Activated CD4-positive, alpha-beta memory T cell treated with anti-CD3 and anti-CD28 coated beads for 36 hours (primary cell): ENCODE measurements at regions not wholly inside any gene's neighbourhood (a gene's known extent, or its start where the extent isn't known, plus 50 kb on each side); places are given as distances from the start of the nearest gene placed in this dataset.

ENCODE experiments used
- CTCF ChIA-PET: fragments of 350-600 bp; sonication (Branson Sonifier 250); formaldehyde crosslinking; loops from one replicate; lab custom pipeline; 2021; ENCODE audit warnings: antibody characterized with exemption, inconsistent platforms; lab: Charles Lee
- POLR2A ChIA-PET: fragments of 350-600 bp; sonication (Branson Sonifier 250); formaldehyde crosslinking; loops from one replicate; lab custom pipeline; 2021; ENCODE audit warnings: antibody characterized with exemption; lab: Charles Lee
- DNase-seq: peaks from one replicate; pipeline ENCODE4 v3.0.0-alpha.2; 2020
- H3K27ac Mint-ChIP-seq: one replicate; pipeline ENCODE4 v1.8.0; 2021; ENCODE audit warnings: mixed read lengths
- H3K27me3 Mint-ChIP-seq: one replicate; pipeline ENCODE4 v1.8.0; 2021; ENCODE audit warnings: mixed read lengths
- H3K36me3 Mint-ChIP-seq: one replicate; pipeline ENCODE4 v1.8.0; 2021; ENCODE audit warnings: mixed read lengths
- H3K4me1 Mint-ChIP-seq: one replicate; pipeline ENCODE4 v1.8.0; 2021; ENCODE audit warnings: low read depth, mixed read lengths
- H3K4me3 Mint-ChIP-seq: one replicate; pipeline ENCODE4 v1.8.0; 2021; ENCODE audit warnings: mild to moderate bottlenecking, mixed read lengths
- H3K9me3 Mint-ChIP-seq: one replicate; pipeline ENCODE4 v1.8.0; 2021; ENCODE audit warnings: mixed read lengths
- intact Hi-C: fragments of 100-400 bp; cut with micrococcal nuclease; formaldehyde crosslinking; loops from one replicate; pipeline ENCODE4 v1.15.1; 2023

DNA sequence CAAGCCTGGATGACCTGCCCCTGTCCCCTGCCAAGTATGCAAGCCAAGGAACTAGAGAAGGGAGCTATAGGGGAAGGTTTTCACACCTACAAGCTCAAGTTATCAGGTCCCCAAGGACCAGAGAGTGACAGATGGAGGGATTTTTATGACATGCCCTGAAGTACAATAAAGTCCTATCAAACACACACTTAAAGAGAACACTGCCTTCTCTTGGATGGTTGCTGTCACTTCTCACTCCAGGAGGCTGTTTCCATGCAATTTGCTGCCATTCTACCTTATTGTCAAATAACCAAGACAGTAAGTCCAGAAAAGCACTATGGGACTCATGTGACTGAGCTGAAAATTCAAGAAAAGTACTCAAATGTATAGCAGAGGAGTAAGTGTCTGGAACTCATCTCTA is 76.6 kb upstream of the DDX18 start:
- POLR2A ChIA-PET = no interaction called here
- Mint-ChIP-seq H3K9me3 (peaks cover 2% of the 10 kb centered on the region), H3K27me3 (no peaks in the 10 kb centered on the region), H3K27ac (no peak overlapping the region), H3K4me1 (no peaks in the 10 kb centered on the region), H3K4me3 (no peak overlapping the region), H3K36me3 (no peaks in the 10 kb centered on the region)
- CTCF ChIA-PET = no interaction called here
- DNase-seq = no peak
- intact Hi-C loops = no loop called here

DNA sequence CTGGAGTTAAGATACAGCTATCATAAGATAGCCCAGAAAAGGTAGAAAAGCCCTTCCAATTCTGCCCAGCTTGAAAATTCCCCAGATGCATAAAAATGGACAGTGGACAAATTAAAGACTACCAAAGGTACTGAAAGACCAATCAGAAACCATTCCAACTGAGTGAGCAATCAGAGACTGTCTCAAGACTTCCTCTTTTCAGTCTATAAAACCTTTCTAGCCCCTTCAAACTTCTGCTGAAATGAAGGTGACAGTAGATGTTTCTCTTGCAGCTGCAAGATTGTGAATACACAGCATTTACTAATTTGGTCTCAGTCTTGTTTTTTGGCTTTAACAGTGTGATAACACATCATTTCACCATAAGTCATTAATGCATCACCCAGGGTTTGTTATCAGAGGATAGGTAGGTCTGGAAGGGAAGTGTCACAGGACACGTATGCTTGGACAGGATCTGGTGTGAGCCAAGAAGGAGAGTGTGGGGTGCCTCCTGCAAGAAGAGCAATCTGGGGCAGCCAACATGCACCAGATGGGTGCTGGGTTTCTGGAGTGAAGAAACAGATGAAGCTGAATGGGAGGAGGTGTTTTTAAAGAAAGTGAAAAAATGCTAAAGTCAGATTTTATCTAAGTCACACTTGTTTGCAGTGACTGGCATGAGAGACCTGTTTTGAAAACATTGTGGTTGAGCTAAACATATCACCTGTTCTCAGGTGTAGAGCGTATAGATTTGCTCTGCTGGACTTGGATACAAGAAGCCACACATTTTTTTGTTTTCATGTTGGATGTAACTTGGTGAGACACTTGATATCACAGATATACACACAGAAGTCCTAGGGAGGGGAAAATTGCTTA is 75.3 kb upstream of the DDX18 start:
- ChIA-PET CTCF (interaction anchor here (0.6 kb wide), 1 partner anchor 75 kb away, joined by 3 read pairs; the partner anchor contains the start of gene DDX18), POLR2A (no interaction called here)
- intact Hi-C loops = no loop called here
- no peak for DNase-seq
- H3K27me3 Mint-ChIP-seq = no peaks in the 10 kb centered on the region
- no peaks in the 10 kb centered on the region for H3K36me3 Mint-ChIP-seq
- H3K27ac Mint-ChIP-seq = no peak overlapping the region
- H3K9me3 Mint-ChIP-seq = no peaks in the 10 kb centered on the region
- no peaks in the 10 kb centered on the region for H3K4me1 Mint-ChIP-seq
- H3K4me3 Mint-ChIP-seq = no peak overlapping the region

DNA sequence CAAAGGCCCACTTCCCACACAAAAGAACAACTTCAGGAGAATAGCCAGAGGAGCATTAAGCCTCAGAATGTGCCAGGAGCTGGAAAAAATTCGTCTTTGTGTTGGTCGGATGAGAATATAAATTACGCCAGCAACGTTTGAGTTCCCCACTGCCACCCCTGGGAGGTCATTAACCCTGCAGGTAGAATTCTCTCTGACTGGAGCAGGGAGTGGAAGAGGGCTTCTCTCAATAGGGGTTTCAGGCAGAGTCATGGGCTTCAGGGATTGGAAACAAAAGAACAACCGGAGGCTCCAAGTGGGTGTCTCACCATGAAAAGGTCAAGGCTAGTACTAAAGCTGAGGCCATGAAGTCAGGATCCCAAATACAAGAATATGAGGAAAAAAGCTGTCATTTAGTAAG is 69.0 kb upstream of the DDX18 start:
- no peaks in the 10 kb centered on the region for H3K4me1 Mint-ChIP-seq
- H3K27me3 Mint-ChIP-seq = no peaks in the 10 kb centered on the region
- H3K36me3 Mint-ChIP-seq = no peaks in the 10 kb centered on the region
- POLR2A ChIA-PET = no interaction called here
- no peak overlapping the region for H3K27ac Mint-ChIP-seq
- no peak overlapping the region for H3K4me3 Mint-ChIP-seq
- CTCF ChIA-PET = no interaction called here
- no peaks in the 10 kb centered on the region for H3K9me3 Mint-ChIP-seq
- intact Hi-C loops = no loop called here
- DNase-seq = no peak

DNA sequence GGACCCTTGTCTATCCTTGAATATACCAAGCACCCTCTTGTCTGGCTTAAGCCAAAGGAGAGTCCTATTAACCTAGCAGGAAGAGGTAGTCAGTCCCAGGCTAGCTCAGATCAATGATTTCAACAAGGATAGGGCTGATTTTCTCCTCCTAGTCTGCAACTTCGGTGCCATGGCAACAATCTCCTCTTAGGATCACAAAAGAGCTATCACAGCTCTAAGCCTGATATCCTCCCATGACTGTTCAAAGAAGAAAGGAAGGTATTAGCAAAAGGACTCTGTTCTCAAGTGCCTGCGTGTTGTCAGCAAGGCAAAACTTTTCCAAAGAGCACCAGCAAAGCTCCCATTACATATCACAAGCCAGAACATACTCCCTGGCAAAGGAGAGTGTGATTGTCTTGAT is 58.7 kb upstream of the DDX18 start:
- intact Hi-C loops = no loop called here
- CTCF ChIA-PET = no interaction called here
- no peaks in the 10 kb centered on the region for H3K36me3 Mint-ChIP-seq
- H3K4me1 Mint-ChIP-seq = no peaks in the 10 kb centered on the region
- H3K9me3 Mint-ChIP-seq = peaks cover 8% of the 10 kb centered on the region
- POLR2A ChIA-PET = no interaction called here
- no peak for DNase-seq
- H3K27me3 Mint-ChIP-seq = no peaks in the 10 kb centered on the region
- H3K27ac Mint-ChIP-seq = no peak overlapping the region
- H3K4me3 Mint-ChIP-seq = no peak overlapping the region

DNA sequence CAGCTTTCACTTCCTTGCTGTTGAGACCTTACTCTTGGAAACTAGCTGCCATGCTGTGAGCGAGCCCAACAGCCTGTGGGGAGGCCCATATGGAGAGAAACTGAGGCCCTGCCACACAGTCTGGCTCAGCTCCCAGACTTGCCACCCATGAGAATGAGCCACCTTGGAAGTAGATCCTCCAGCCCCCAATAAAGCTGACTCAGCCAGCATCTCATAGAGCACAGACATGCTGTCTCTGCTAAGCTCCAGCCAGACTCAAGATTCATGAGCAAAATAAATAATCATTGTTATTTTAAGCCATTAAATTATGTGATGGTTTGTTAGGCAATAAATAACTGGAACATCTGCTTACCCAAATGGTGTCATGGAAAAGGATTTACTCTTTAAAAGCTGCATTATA is 53.6 kb upstream of the DDX18 start:
- Mint-ChIP-seq H3K4me1 (no peaks in the 10 kb centered on the region), H3K27me3 (no peaks in the 10 kb centered on the region), H3K9me3 (no peaks in the 10 kb centered on the region), H3K27ac (no peak overlapping the region), H3K36me3 (no peaks in the 10 kb centered on the region), H3K4me3 (no peak overlapping the region)
- ChIA-PET POLR2A (no interaction called here), CTCF (no interaction called here)
- no peak for DNase-seq
- intact Hi-C loops = no loop called here

DNA sequence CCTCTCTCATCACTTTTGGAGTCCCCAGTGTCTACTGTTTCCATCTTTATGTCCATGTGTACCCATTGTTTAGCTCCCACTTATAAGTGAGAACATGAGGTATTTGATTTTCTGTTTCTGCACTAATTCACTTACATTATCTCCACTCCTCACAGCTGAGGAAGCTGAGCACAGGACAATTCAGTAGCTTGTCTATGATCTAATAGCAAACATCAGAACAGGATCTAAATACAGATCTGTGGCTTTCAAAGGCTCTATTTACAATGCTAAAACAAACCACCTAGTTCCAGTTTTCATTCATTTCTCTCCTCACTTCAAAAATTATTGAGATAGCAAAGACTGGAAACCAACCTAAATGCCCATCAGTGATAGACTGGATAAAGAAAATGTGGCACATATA is 52.0 kb upstream of the DDX18 start:
- Mint-ChIP-seq H3K4me1 (no peaks in the 10 kb centered on the region), H3K4me3 (no peak overlapping the region), H3K27ac (no peak overlapping the region), H3K36me3 (no peaks in the 10 kb centered on the region), H3K9me3 (peaks cover 2% of the 10 kb centered on the region), H3K27me3 (no peaks in the 10 kb centered on the region)
- ChIA-PET POLR2A (no interaction called here), CTCF (no interaction called here)
- no peak for DNase-seq
- intact Hi-C loops = no loop called here

DNA sequence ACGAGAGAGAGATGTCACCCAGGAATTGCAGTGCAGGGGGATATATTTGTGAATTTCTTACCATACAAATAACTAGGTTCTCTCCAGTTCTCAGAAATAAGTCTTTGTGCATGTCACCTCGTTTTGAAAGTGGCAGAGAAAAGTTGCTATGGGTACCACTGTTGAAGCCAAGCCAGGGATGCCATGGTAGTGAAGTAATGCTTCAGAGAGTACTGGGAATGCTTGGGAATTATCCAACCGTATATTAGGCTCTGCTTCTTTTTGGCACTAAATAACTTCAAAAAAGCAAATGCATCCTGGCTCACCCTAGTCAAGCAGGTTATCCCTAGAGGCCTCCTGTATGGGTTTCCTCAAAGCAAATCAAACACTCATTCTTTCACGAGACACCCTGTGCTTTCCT is 50.7 kb upstream of the DDX18 start:
- Mint-ChIP-seq H3K27me3 (no peaks in the 10 kb centered on the region), H3K27ac (no peak overlapping the region), H3K4me1 (no peaks in the 10 kb centered on the region), H3K36me3 (peaks cover 2% of the 10 kb centered on the region), H3K9me3 (peaks cover 2% of the 10 kb centered on the region), H3K4me3 (no peak overlapping the region)
- POLR2A ChIA-PET = no interaction called here
- intact Hi-C loops = no loop called here
- no peak for DNase-seq
- CTCF ChIA-PET = no interaction called here
